Nephron progenitor cell (in vitro differentiated cells): ENCODE measurements at regions not wholly inside any gene's neighbourhood (a gene's known extent, or its start where the extent isn't known, plus 50 kb on each side); places are given as distances from the start of the nearest gene placed in this dataset.
A peak's percentile ranks its signal among the peaks of the same experiment; 100 is the strongest.

Experiments used
- DNase-seq: peaks from one replicate; pipeline ENCODE4 v3.0.0; 2021
- H3K27ac Mint-ChIP-seq: 2 replicates; pipeline ENCODE4 v1.8.0; 2021; ENCODE audit warnings: mild to moderate bottlenecking, moderate library complexity, mixed read lengths
- H3K27me3 Mint-ChIP-seq: 2 replicates; pipeline ENCODE4 v1.8.0; 2021; ENCODE audit warnings: mild to moderate bottlenecking, low read depth, mixed read lengths; ENCODE audit not compliant: poor library complexity
- H3K36me3 Mint-ChIP-seq: 2 replicates; pipeline ENCODE4 v1.8.0; 2021; ENCODE audit warnings: low read depth, mixed read lengths
- H3K4me1 Mint-ChIP-seq: 2 replicates; pipeline ENCODE4 v1.8.0; 2021; ENCODE audit warnings: mixed read lengths
- H3K4me3 Mint-ChIP-seq: 2 replicates; pipeline ENCODE4 v1.8.0; 2021; ENCODE audit warnings: mild to moderate bottlenecking, moderate library complexity, mixed read lengths
- H3K9me3 Mint-ChIP-seq: 2 replicates; pipeline ENCODE4 v1.8.0; 2021; ENCODE audit warnings: mild to moderate bottlenecking, moderate library complexity, mixed read lengths
- CTCF ChIP-seq: fragments of 200-600 bp; sonication (generic); IDR thresholded peaks from 2 replicates; pipeline ENCODE4 v1.5.0; 2021; ENCODE audit warnings: antibody characterized with exemption

- no peak for TF ChIP-seq CTCF
- H3K27ac Mint-ChIP-seq, result no peak overlapping the region
- H3K9me3 Mint-ChIP-seq, result no peaks in the 10 kb centered on the region
- peaks cover 4% of the 10 kb centered on the region for H3K27me3 Mint-ChIP-seq
- no peaks in the 10 kb centered on the region for H3K36me3 Mint-ChIP-seq
- peak; percentile 12 for DNase-seq
- peaks cover 22% of the 10 kb centered on the region for H3K4me1 Mint-ChIP-seq
- no peak overlapping the region for H3K4me3 Mint-ChIP-seq
Measured at GRCh38 chr2:163175294-163175693, 336.7 kb upstream of the KCNH7 start.

GRCh38 chr2:163173591-163173990 is 335.0 kb upstream of the KCNH7 start:
- no peak overlapping the region for H3K27ac Mint-ChIP-seq
- no peaks in the 10 kb centered on the region for H3K9me3 Mint-ChIP-seq
- DNase-seq, result no peak
- H3K27me3 Mint-ChIP-seq, result peaks cover 4% of the 10 kb centered on the region
- H3K4me3 Mint-ChIP-seq, result no peak overlapping the region
- no peaks in the 10 kb centered on the region for H3K36me3 Mint-ChIP-seq
- no peak for TF ChIP-seq CTCF
- peaks cover 22% of the 10 kb centered on the region for H3K4me1 Mint-ChIP-seq

GRCh38 chr2:163171786-163172530 is 333.4 kb upstream of the KCNH7 start:
- no peak for DNase-seq
- Mint-ChIP-seq H3K27ac (no peak overlapping the region), H3K27me3 (peaks cover 4% of the 10 kb centered on the region)

GRCh38 chr2:163157891-163158496 is 319.4 kb upstream of the KCNH7 start:
- Mint-ChIP-seq H3K36me3 (no peaks in the 10 kb centered on the region), H3K27me3 (peaks cover 1% of the 10 kb centered on the region), H3K9me3 (no peaks in the 10 kb centered on the region), H3K4me1 (no peaks in the 10 kb centered on the region), H3K27ac (no peak overlapping the region), H3K4me3 (no peak overlapping the region)
- no peak for DNase-seq
- no peak for TF ChIP-seq CTCF

More at GRCh38 chr2:163171786-163172530, 333.4 kb upstream of the KCNH7 start:
- peaks cover 22% of the 10 kb centered on the region for H3K4me1 Mint-ChIP-seq
- no peak for TF ChIP-seq CTCF
- H3K9me3 Mint-ChIP-seq, result no peaks in the 10 kb centered on the region
- no peak overlapping the region for H3K4me3 Mint-ChIP-seq
- H3K36me3 Mint-ChIP-seq, result no peaks in the 10 kb centered on the region

GRCh38 chr2:163157411-163157810 is 318.8 kb upstream of the KCNH7 start:
- no peak for DNase-seq
- no peaks in the 10 kb centered on the region for H3K9me3 Mint-ChIP-seq
- peaks cover 2% of the 10 kb centered on the region for H3K27me3 Mint-ChIP-seq
- TF ChIP-seq CTCF, result no peak
- H3K4me1 Mint-ChIP-seq, result no peaks in the 10 kb centered on the region
- no peak overlapping the region for H3K27ac Mint-ChIP-seq
- no peaks in the 10 kb centered on the region for H3K36me3 Mint-ChIP-seq
- no peak overlapping the region for H3K4me3 Mint-ChIP-seq

GRCh38 chr2:163155925-163156324 is 317.4 kb upstream of the KCNH7 start:
- Mint-ChIP-seq H3K4me1 (no peaks in the 10 kb centered on the region), H3K27me3 (peaks cover 2% of the 10 kb centered on the region), H3K9me3 (no peaks in the 10 kb centered on the region), H3K4me3 (no peak overlapping the region), H3K27ac (no peak overlapping the region), H3K36me3 (no peaks in the 10 kb centered on the region)
- no peak for DNase-seq
- no peak for TF ChIP-seq CTCF
